Renal pelvis (tissue), 1 donor: ENCODE measurements at regions not wholly inside any gene's neighbourhood (a gene's known extent, or its start where the extent isn't known, plus 50 kb on each side); places are given as distances from the start of the nearest gene placed in this dataset.
"Not testable (repeated sequence)": the region's sequence is repeated elsewhere in the genome, so short reads cannot be mapped to it uniquely, and the experiment has no call there.

Source experiments
- DNase-seq: peaks from one replicate; pipeline ENCODE4 v3.0.0-alpha.2; 2013

DNA sequence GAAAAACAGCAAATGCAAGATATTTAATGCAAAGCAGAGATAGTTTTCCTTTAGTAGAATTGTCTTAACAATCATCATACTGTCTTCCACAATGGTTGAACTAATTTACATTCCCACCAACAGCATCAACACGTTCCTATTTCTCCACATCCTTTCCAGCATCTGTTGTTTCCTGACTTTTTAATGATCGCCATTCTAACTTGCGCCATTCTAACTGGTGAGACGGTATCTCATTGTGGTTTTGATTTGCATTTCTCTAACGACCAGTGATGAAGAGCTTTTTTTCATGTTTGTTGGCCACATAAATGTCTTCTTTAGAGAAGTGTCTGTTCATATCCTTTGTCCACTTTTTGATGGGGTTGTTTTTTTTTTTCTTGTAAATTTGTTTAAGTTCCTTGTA, 388.3 kb downstream of the IRS2 start:
- not testable (repeated sequence) for DNase-seq

DNA sequence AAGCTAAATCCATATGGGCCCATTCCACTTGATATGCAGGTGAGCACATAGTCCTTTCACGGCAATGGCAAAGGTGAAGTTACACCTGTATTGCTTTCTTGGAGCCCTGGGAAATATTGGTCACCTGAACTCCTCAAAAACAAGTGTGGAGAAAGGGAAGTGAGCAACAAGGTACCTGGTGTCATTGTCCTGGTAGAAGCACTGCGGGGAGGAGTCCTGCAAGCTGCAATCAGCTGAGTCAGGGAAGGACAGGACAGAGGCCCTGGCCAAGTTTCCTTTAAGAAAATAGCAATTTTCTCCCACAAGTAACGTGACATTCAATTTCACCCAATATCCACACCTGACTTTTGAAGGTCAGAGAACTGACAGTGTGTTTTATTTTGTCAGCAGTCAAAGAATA, 389.1 kb downstream of the IRS2 start:
- DNase-seq: no peak

DNA sequence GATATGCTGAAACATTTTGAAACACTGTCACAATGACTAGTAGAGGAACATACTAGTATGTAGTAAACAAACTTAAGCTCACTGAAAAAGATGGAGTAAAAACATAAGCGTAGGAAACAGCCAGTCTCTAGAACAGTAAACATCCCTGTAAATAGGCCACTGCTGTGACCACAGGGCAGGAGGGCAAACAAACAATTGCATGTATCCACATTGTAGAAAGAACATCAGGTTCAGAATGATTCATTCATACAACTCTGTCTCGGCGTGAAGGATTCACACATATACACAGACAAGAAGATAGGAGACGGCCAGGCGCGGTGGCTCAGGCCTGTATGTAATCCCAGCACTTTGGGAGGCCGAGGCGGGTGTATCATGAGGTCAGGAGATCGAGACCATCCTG, 390.1 kb downstream of the IRS2 start:
- no peak for DNase-seq

DNA sequence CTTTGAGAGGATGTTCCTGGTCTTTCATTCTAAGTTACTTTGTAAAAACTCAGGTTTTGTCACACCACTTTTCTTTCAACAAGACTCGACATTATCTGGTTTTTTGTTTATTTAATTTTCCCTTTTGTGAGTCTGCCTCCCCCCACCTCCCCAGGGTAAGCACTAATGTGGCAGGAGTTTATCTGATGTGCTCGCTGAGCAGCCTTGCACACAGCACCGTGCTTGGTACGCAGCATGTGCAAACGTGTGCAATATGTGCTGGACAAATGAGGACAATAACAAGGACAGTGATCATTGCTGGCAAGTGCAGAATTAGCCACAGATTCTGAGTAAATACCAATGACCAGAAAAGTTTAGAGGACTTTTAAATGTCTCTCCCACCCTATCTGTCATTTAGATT, 391.4 kb downstream of the IRS2 start:
- DNase-seq: no peak

DNA sequence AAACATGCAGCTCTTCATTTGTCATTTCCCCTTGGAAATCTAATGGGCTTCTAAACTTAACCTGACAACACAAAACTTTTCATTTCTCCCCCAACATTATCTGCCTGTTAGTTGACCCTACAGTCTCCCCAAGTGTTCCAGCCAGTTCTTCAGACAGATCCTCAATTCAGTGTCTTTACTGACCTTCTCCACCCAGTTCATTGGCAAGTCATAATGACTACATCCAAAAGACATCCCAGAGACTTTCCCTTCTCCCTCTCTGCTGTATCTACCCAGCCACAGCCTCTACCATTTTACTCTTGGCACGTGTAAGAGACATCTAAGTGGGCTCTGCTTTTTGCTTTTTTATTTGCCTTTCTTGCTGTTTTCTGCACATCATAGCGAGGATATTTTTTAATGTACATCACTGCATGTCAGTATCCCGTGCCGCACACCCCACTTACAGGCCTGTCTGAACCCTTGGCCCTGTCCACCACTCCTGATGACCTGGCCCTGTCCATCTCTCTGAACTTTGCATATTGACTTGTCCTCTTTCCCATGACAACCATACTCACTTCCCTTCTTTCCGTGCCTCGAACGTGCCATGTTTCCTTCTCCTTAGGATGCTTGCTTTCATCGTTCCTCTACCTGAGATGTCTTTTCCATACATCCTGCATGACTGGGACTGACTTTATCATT, 391.9 kb downstream of the IRS2 start:
- DNase-seq: no peak

DNA sequence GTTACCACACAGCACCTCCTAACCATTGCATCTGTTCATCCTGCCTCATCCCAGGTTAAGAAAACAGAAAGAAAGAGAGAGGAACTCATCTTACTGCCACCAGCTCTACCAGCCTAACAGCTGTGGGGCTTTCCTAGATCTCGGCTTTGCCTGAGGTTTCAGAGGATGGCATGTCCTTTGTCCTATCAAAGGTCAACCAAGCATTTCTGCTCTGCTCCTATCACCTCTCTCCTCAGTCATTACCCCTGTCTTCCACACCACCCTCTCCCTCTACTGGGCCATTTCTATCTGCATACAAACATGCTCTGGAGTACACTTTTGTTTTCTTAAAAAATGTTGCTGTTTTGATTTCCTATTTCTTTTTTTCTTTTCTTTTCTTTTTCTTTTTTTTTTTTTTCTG, 393.3 kb downstream of the IRS2 start:
- DNase-seq: no peak

DNA sequence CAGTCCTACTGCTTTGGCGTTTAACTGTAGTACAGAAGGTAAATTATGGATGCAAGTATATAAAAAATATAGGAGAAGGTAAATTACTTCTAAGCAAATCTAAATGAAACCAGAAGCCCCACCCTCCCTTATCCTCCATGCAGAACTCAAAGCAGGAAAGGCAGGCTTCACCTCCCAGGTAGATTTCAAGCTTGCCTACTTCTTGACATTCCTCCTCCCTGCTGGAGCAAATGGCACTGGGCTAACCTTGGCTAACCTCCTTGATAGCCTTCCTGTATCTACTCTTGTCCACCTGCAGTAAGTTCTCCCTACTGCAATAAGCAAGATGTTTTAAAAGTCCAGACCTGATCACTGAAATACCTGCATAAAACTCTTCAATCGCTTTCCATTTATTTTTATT, 396.0 kb downstream of the IRS2 start:
- no peak for DNase-seq

DNA sequence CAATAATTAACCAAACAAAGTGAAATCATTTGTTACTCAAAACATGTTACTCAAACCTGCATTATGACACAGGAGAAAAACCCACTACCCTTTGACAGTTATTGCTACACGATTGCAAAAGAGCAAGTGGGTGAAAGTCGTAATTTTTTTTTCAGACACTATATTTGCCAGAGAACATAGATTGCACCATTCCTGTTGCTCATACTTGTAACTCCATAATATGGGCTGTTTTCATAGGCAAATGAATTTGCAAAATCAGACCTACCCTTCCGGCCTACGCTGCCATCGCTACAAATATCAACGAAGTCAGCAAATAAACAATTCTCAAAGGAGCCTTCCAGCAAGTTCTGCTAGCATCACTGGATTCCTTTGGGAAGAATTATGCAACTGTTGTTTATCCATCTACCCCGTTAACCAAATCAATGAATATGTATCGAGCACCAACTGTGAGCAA, 396.5 kb downstream of the IRS2 start:
- DNase-seq: no peak

DNA sequence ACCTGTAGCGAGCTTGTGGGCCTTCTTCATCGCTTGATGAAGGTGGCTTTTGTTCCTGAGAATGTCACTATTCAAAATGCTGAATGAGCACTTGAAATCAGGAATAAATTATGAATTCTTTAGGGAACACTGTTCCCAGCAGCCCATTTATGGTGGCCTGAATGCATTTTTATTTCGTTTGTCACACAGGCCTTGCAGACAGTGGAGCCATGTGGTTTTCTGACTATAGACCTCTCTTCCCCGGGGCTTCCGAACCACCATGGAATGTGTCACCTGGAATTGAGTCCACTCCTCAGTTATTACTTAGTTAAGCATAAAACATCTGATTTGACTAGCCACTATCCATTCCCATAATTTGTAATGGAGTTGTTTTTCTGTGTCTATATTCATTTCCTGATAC, 396.9 kb downstream of the IRS2 start:
- DNase-seq: no peak

DNA sequence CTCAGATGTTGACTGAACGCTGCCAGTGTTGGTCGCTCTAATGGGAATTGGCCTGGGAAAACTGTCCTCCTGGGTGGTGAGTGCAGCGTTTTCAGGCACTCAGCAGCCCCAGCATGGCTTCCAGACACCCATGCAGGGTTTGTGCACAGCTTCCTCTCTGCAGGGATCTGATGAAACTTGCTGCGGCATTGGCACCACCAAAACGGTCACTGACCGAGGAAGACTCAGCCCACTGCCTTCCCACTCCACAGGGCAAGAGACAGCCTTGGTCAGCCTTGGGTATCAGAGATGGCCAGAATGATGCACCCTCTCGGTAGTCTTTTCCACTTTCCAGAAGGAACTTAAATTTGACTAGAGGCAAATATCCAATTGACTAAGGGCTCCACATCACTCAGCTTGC, 398.9 kb downstream of the IRS2 start:
- no peak for DNase-seq

DNA sequence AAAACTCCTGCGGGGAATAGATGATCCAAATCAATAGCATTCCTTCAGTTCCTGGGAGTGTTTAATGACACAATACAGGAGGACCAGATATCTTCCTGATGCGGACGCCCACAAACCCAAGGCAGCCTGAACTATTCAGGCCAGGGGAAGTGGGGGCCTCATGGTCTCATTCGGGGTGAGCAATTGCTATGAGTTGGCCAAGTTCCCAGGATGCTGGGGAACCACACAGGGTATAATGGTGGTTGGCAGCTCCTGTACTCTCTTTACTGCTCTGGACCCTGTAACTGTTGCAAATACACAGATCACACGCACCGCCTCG, 401.2 kb downstream of the IRS2 start:
- no peak for DNase-seq

DNA sequence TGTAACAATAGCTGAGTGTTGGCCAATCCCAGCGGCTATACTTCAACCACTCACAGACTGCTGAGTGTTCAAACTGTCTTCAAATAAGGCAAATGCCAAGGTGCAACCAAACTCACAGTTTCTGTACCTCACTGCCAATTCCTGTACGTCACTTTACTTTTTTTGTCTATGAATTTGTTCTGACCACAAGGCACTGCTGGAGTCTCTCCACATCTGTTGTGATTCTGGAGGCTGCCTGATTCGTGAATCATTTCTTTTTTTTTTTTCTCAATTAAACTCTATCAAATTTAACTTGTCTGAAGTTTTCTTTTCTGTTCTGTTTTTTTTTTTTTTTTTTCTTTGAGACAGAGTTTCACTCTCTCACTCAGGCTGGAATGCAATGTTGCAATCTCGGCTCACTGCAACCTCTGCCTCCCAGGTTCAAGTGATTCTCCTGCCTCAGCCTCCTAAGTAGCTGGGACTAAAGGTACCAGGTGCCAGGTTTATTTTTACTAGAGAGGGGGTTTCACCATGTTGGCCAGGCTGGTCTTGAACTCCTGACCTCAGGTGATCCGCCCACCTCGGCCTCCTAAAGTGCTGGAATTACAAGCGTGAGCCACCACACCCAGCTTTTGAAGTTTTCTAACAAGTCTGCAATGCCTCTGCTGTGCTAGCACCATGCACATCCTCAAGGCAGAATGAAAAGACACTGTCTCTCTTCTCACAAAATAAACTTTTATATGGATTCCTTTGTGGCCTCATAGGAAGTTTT, 401.7 kb downstream of the IRS2 start:
- DNase-seq: no peak

DNA sequence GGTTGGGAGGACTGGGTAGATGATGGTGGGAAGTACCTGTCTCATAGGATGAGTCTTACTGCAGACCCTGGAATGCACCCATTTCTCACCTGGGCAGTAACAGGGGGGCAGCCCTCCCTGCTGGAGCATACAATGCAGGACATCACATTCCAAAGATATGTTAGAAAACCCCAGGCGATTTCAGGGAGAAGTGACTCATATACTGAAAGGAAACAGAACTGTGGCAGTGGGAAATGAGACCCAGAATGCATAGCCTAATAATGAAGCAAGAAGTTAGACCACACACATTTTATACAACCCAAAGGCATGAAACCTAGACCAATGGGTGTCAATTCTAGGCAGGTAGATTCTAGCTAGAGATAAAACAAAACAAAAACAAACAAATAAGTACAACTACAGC, 402.7 kb downstream of the IRS2 start:
- DNase-seq: no peak

DNA sequence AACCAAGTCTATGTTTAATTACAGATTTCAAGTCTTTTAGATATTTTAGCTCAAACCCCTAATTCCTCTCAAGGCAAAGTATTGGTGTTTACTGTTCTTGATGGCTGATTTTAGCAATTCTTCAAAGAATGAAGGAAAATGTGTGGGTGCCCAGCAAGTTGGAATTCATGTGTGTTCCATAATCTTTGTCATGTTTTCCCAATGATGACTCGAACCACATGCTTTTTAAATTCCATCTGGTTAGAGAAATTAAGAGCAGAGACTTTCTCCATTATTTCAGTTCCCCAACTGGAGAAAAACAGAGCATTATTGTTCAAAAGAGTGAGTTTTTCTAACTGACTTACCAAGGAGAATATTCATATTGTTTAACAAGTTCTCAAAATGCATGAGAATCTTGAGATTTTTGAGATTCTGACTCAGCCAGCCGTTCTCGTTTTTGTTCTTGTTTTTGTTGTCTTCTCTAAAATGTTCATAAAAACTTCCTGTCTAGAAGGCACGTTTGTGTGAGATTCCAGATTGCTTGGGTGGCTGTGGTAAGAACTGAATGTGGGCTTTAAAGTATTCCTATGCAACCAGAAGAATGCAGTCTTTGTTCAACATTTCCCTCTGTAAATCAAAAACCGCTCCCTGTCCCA, 404.7 kb downstream of the IRS2 start:
- DNase-seq: no peak

DNA sequence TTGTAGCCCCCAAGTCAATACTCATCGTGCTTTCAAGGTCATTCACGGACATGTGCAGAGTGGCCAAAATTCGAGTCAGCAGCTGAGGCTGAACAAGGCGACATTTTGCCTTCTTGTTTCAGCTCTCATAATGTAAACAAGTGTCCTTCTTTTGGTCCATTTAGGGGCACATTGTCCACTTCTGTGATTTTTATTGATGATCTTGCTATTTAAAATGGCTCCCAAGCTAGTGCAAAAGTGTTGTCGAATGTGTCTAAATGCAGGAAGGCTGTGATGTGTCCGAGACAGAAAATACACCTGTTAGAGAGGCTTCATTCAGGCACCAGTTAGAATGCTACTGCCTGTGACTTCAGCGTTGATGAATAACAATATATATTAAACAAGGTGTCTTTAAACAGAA, 405.9 kb downstream of the IRS2 start:
- DNase-seq: no peak

DNA sequence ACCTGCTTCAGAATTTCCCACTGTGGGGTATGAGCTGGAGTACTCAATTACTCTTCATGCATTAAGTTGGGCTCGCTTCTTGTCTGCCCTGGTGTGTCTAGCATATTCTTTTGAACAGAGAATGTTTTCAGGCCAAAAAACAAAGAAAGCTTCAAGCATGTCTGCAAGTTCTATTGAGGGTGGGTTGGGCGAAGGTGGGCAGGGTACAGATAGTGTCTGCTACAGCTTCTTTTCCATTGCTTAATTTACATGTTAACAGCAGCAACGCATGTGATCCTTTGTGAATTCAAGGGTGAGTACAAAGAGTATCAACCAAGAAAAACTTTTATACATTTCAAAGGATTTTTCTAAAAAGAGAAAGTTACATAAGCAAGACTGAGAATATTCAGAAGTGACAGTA, 406.5 kb downstream of the IRS2 start:
- no peak for DNase-seq

DNA sequence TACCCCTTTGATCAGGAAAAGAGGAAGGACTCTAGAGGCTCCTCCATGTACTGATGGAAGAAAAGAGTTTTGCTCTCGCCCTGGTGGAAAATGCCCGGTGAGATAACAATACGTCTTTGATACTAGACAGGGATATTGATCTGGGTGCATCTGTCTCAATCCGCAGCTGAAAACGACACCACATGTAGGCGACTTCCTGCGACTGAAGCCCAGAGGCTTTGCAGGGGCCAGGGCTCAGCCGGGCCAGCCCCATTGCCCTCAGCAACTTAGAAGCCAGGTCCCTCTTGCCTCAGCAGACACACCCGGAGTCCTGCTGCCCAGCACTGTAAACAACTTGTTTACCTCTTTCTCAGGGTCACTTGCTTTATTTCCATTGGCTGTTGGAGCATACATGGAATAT, 409.4 kb downstream of the IRS2 start:
- DNase-seq: no peak

DNA sequence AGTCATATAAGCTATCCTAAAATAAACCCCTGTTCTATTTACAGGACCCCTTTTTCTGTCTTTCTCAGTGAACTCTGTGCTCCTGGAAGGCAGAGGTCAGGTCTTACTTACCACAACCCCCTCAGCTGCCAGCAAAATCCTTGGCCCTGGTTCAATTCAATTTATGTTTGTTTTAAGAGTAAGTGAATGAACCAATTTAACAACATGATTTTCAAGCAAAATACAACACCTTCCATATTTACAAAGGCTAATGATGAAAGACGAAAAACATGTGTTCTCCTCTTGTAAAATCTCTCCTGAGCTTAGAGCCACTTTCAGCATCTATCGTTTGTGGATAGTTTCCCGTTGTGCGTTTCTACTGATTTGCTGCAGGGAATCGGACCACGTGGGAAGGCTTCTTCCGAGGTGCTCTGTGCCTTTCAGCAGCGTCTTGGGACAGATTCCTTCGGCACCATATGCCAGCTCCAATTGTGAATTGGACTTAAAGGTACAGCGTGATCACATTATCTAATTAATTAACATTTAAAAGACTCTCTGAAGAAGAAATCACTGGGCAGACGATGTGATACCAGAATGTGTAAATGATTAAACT, 411.7 kb downstream of the IRS2 start:
- no peak for DNase-seq

DNA sequence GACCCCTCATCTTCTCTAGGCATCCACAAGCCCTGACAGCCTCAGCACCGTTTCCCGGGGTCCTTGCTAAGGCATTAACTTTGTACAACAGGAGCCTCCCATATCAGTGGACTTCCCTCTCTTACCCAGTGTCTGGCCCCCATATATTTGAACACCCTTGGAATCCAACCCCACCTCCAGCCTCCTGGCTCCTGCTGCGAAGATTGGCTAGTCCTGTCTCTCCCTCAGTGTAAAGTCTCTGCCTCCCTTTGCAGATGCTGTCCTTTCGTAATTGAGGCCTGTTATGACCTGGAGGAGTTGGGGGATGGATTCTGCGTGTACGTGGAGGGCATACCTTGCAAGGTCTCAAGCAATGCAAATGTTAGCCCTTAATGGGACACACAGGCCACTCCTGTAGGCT, 413.7 kb downstream of the IRS2 start:
- DNase-seq: no peak

DNA sequence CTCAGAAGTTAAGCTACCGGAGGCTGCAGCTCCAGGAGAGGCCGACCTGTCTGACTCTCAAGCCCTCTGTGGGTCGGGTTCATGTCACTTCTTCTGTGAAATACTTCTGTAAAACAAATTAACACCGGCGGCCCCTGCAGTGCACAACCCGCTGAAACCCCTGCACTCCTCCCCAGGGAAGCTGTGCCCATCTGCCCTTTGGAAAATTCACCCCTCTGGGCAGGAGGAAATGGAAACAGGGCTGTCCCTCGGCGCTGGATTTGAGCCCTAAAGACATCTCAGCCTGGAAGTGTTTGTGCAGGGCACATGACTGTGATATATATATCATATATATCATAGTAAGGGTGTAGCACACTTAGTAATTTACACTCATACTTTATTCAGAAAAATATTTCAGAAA, 415.3 kb downstream of the IRS2 start:
- no peak for DNase-seq

DNA sequence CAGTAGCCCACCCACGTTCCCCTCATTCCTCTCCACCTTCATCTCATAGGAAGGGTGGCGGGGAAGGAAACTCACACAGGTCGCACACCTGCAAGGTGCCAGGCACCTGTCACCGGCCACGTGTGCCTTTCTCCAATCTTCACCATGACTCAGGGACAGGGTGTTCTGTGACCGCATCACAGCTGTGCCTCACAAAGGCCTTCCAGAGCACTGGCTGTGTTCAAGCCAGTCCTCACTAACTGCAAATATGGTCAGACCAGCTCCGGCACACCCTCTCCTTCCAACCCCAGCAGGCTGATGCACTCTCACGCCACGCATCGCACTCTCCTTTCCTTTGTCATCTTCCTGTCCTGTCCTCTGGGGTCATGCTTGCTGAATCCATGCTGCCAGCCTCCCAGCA, 415.9 kb downstream of the IRS2 start:
- no peak for DNase-seq

DNA sequence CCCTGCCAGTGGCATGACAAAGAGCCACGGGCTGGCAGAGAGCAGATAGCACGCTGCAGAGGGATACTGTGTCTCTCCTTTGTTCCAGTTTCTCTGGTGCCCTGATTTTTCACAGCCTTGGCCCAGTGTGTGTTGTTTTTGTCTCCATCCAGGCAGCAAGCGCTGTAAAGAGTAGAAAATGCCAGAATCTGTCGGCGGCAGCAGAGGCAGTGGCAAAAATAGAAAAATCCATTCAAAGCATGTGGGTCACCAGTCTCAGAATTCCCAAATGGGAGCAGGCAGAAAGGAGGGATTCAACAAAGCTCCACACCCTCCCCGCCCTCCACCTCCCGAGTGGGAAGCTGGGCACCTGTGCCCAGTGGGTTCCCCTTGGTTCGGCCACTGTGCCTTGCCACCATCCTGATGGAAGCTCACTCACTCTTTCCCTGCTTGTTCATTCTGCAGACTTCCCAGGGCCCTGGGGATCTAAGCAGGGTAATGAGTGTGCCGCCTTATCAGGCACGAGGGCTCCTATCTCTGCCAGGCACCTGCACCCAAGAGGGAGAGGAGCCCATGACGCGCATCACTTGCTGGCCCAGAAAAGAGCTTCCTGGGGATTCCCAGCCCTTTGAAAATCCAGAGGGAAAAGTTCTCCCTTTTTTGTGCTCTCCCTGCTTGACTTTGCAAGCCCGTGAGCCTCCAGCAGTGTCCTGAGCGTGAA, 416.9 kb downstream of the IRS2 start:
- no peak for DNase-seq

DNA sequence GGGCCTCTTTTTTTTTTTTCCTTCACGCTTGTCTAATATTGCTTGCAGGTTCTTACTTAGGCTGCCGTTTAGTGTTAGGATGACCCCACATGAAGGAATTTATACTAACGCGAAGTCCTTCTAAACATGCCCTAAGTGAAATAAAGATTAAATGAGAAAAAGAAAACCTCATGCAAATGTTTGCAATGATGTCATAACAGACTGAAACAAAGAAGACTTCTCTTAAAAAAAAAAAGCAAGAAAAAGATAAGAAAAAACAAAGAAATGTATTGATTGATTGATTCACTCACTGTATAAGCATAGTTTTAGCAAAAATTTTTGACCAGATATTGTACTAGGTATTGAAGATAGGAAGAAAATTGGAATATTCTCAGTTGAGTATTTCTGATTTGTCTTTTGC, 418.2 kb downstream of the IRS2 start:
- DNase-seq: no peak
